ENCODE measurements at regions not wholly inside any gene's neighbourhood (a gene's known extent, or its start where the extent isn't known, plus 50 kb on each side); places are given as distances from the start of the nearest gene placed in this dataset.

GRCh38 chr11:130721736-130722135 is 194.5 kb downstream of the SNX19 start:
- CTCF ChIA-PET, result no interaction called here
- POLR2A ChIA-PET, result no interaction called here
- DNase-seq (ENCODE audit: extremely low spot score), result no peak
- TF ChIP-seq ELF4 (IDR thresholded peaks at IDR 0.05), result no peak
- TF ChIP-seq ARNT (IDR thresholded peaks at IDR 0.05), result no peak
- TF ChIP-seq FOXA1 (IDR thresholded peaks at IDR 0.05), result no peak
- no peak for TF ChIP-seq LEF1 (IDR thresholded peaks at IDR 0.05; ENCODE audit: borderline replicate concordance)
- TF ChIP-seq TARDBP (IDR thresholded peaks at IDR 0.05), result no peak
- TF ChIP-seq SP1 (IDR thresholded peaks at IDR 0.05), result no peak
- no peak for TF ChIP-seq NFRKB (IDR thresholded peaks at IDR 0.05)
- TF ChIP-seq ZNF384 (IDR thresholded peaks at IDR 0.05), result no peak
- TF ChIP-seq HDGF (IDR thresholded peaks at IDR 0.05; ENCODE audit: borderline replicate concordance), result no peak
- no peak for TF ChIP-seq SUZ12 (IDR thresholded peaks at IDR 0.05)
- no peak for TF ChIP-seq L3MBTL2 (conservative IDR thresholded peaks at IDR 0.05)

- no peak for TF ChIP-seq TARDBP (IDR thresholded peaks at IDR 0.05)
- no peak for TF ChIP-seq SUZ12 (IDR thresholded peaks at IDR 0.05)
- TF ChIP-seq FOXK2 (IDR thresholded peaks at IDR 0.05), result no peak
- no peak for TF ChIP-seq FOXM1 (IDR thresholded peaks at IDR 0.05; ENCODE audit: borderline replicate concordance)
- no peak for TF ChIP-seq CTBP1 (IDR thresholded peaks at IDR 0.05; ENCODE audit: borderline replicate concordance)
- no peak for TF ChIP-seq L3MBTL2 (conservative IDR thresholded peaks at IDR 0.05)
- TF ChIP-seq BHLHE40 (IDR thresholded peaks at IDR 0.05; ENCODE audit: borderline replicate concordance), result no peak
- no peak for TF ChIP-seq SP1 (IDR thresholded peaks at IDR 0.05)
- TF ChIP-seq LEF1 (IDR thresholded peaks at IDR 0.05; ENCODE audit: borderline replicate concordance), result no peak
- TF ChIP-seq ARNT (IDR thresholded peaks at IDR 0.05), result no peak
- no peak for TF ChIP-seq NFRKB (IDR thresholded peaks at IDR 0.05)
- POLR2A ChIA-PET, result no interaction called here
- DNase-seq (ENCODE audit: extremely low spot score), result no peak
- CTCF ChIA-PET, result no interaction called here
These were observed 193.9 kb downstream of the SNX19 start for GRCh38 chr11:130722401-130722800.

- no peak for TF ChIP-seq FOXK2 (IDR thresholded peaks at IDR 0.05)
- TF ChIP-seq BHLHE40 (IDR thresholded peaks at IDR 0.05; ENCODE audit: borderline replicate concordance), result no peak
- TF ChIP-seq HDGF (IDR thresholded peaks at IDR 0.05; ENCODE audit: borderline replicate concordance), result no peak
- no peak for TF ChIP-seq CTBP1 (IDR thresholded peaks at IDR 0.05; ENCODE audit: borderline replicate concordance)
- no peak for TF ChIP-seq FOXM1 (IDR thresholded peaks at IDR 0.05; ENCODE audit: borderline replicate concordance)
- no peak for TF ChIP-seq ARNT (IDR thresholded peaks at IDR 0.05)
- no peak for TF ChIP-seq NFRKB (IDR thresholded peaks at IDR 0.05)
- no peak for TF ChIP-seq TARDBP (IDR thresholded peaks at IDR 0.05)
- no peak for TF ChIP-seq SP1 (IDR thresholded peaks at IDR 0.05)
- TF ChIP-seq SUZ12 (IDR thresholded peaks at IDR 0.05), result no peak
- TF ChIP-seq L3MBTL2 (conservative IDR thresholded peaks at IDR 0.05), result no peak
- TF ChIP-seq ELF4 (IDR thresholded peaks at IDR 0.05), result no peak
- TF ChIP-seq LEF1 (IDR thresholded peaks at IDR 0.05; ENCODE audit: borderline replicate concordance), result no peak
- DNase-seq (ENCODE audit: extremely low spot score), result no peak
- ChIA-PET POLR2A (no interaction called here), CTCF (interaction anchor here (0.6 kb wide), 2 partner anchors 13 to 80 kb away, joined by 3 to 4 read pairs; no protein-coding TSS in a partner anchor)
These were observed 190.7 kb downstream of the SNX19 start for GRCh38 chr11:130725421-130726233.

- ChIA-PET POLR2A (no interaction called here), CTCF (no interaction called here)
- DNase-seq (ENCODE audit: extremely low spot score), result no peak
These were observed 189.8 kb downstream of the SNX19 start for GRCh38 chr11:130726234-130727037.

GRCh38 chr11:130727157-130728119 is 188.8 kb downstream of the SNX19 start:
- ChIA-PET CTCF (interaction anchor here (0.6 kb wide), 1 partner anchor 9 kb away, joined by 4 read pairs; no protein-coding TSS in a partner anchor), POLR2A (no interaction called here)
- DNase-seq (ENCODE audit: extremely low spot score), result no peak
- TF ChIP-seq PKNOX1 (IDR thresholded peaks at IDR 0.05) (no peak), SUZ12 (IDR thresholded peaks at IDR 0.05) (no peak), FOXM1 (IDR thresholded peaks at IDR 0.05; ENCODE audit: borderline replicate concordance) (no peak), BHLHE40 (IDR thresholded peaks at IDR 0.05; ENCODE audit: borderline replicate concordance) (no peak), LEF1 (IDR thresholded peaks at IDR 0.05; ENCODE audit: borderline replicate concordance) (no peak), FOXA1 (IDR thresholded peaks at IDR 0.05) (no peak), ZNF384 (IDR thresholded peaks at IDR 0.05) (no peak)

More at GRCh38 chr11:130726234-130727037, 189.8 kb downstream of the SNX19 start:
- no peak for TF ChIP-seq PKNOX1 (IDR thresholded peaks at IDR 0.05)
- no peak for TF ChIP-seq CTBP1 (IDR thresholded peaks at IDR 0.05; ENCODE audit: borderline replicate concordance)
- TF ChIP-seq FOXA1 (IDR thresholded peaks at IDR 0.05), result no peak
- TF ChIP-seq ARNT (IDR thresholded peaks at IDR 0.05), result no peak
- TF ChIP-seq ZNF384 (IDR thresholded peaks at IDR 0.05), result no peak
- no peak for TF ChIP-seq SP1 (IDR thresholded peaks at IDR 0.05)
- no peak for TF ChIP-seq FOXM1 (IDR thresholded peaks at IDR 0.05; ENCODE audit: borderline replicate concordance)
- no peak for TF ChIP-seq FOXK2 (IDR thresholded peaks at IDR 0.05)
- TF ChIP-seq TARDBP (IDR thresholded peaks at IDR 0.05), result no peak
- TF ChIP-seq HDGF (IDR thresholded peaks at IDR 0.05; ENCODE audit: borderline replicate concordance), result no peak
- no peak for TF ChIP-seq ELF4 (IDR thresholded peaks at IDR 0.05)
- no peak for TF ChIP-seq SUZ12 (IDR thresholded peaks at IDR 0.05)
- no peak for TF ChIP-seq NFRKB (IDR thresholded peaks at IDR 0.05)
- no peak for TF ChIP-seq BHLHE40 (IDR thresholded peaks at IDR 0.05; ENCODE audit: borderline replicate concordance)
- TF ChIP-seq LEF1 (IDR thresholded peaks at IDR 0.05; ENCODE audit: borderline replicate concordance), result no peak
- TF ChIP-seq L3MBTL2 (conservative IDR thresholded peaks at IDR 0.05), result no peak

Measured in HEK293T (cell line).